OCI-LY1 (cell line): ENCODE measurements at regions not wholly inside any gene's neighbourhood (a gene's known extent, or its start where the extent isn't known, plus 50 kb on each side); places are given as distances from the start of the nearest gene placed in this dataset.

Experiments used
- H2AFZ ChIP-seq: fragments of 200-600 bp; sonication (generic), shearing (Covaris generic); 2 replicates; pipeline ENCODE4 v1.6.0; 2014; ENCODE audit warnings: antibody characterized with exemption, mild to moderate bottlenecking, low read length
- H3F3A ChIP-seq: fragments of 200-600 bp; sonication (generic), shearing (Covaris generic); 2 replicates; pipeline ENCODE4 v1.6.0; 2014; ENCODE audit warnings: mild to moderate bottlenecking, antibody characterized with exemption, low read length, moderate library complexity; ENCODE audit not compliant: insufficient read depth
- H3K27ac ChIP-seq: fragments of 200-600 bp; sonication (generic); 2 replicates; pipeline ENCODE4 v1.5.1; 2014; ENCODE audit warnings: low read length, mixed run types, mild to moderate bottlenecking, low read depth; ENCODE audit not compliant: poor library complexity, severe bottlenecking
- H3K27me3 ChIP-seq: fragments of 200-600 bp; sonication (generic); 2 replicates; pipeline ENCODE4 v1.6.0; 2014; ENCODE audit warnings: antibody characterized with exemption, mild to moderate bottlenecking, low read length, moderate library complexity; ENCODE audit not compliant: insufficient read depth
- H3K36me3 ChIP-seq: fragments of 200-600 bp; sonication (generic); 2 replicates; pipeline ENCODE4 v1.6.1; 2014; ENCODE audit warnings: mild to moderate bottlenecking, antibody characterized with exemption, low read length, moderate library complexity, mixed read lengths; ENCODE audit not compliant: insufficient read depth
- H3K4me1 ChIP-seq: fragments of 200-600 bp; sonication (generic); 2 replicates; pipeline ENCODE4 v1.5.1; 2014; ENCODE audit warnings: mild to moderate bottlenecking, low read length, moderate library complexity; ENCODE audit not compliant: insufficient read depth, severe bottlenecking
- H3K4me2 ChIP-seq: fragments of 200-600 bp; sonication (generic), shearing (Covaris generic); 2 replicates; pipeline ENCODE4 v1.6.1; 2014; ENCODE audit warnings: low read length
- H3K4me3 ChIP-seq: fragments of 200-600 bp; sonication (generic); 2 replicates; pipeline ENCODE4 v1.5.1; 2014; ENCODE audit warnings: low read length, low read depth, mild to moderate bottlenecking, mixed read lengths; ENCODE audit not compliant: poor library complexity, severe bottlenecking
- H3K79me2 ChIP-seq: fragments of 200-600 bp; shearing (Covaris generic); 2 replicates; pipeline ENCODE4 v1.6.1; 2016; ENCODE audit warnings: mixed run types, low read length, mixed read lengths; ENCODE audit not compliant: insufficient read depth
- H3K9ac ChIP-seq: fragments of 200-600 bp; sonication (generic), shearing (Covaris generic); 2 replicates; pipeline ENCODE4 v1.6.1; 2014; ENCODE audit warnings: mild to moderate bottlenecking, low read length, mixed read lengths
- H3K9me2 ChIP-seq: fragments of 200-600 bp; sonication (generic), shearing (Covaris generic); 2 replicates; pipeline ENCODE4 v1.6.1; 2014; ENCODE audit warnings: low read depth, mild to moderate bottlenecking, low read length, mixed read lengths
- H3K9me3 ChIP-seq: fragments of 200-600 bp; shearing (Covaris generic); 2 replicates; pipeline ENCODE4 v1.6.1; 2014; ENCODE audit warnings: low read length, mixed read lengths
- H4K20me1 ChIP-seq: fragments of 200-600 bp; sonication (generic), shearing (Covaris generic); 2 replicates; pipeline ENCODE4 v1.6.0; 2016; ENCODE audit warnings: mild to moderate bottlenecking, low read length; ENCODE audit not compliant: insufficient read depth
- CTCF ChIP-seq: fragments of 200-600 bp; sonication (generic), shearing (Covaris generic); IDR thresholded peaks from 2 replicates; pipeline ENCODE4 v1.5.1; 2017; ENCODE audit warnings: mild to moderate bottlenecking, antibody characterized with exemption, low read length, moderate library complexity, mixed read lengths
- EZH2 ChIP-seq: fragments of 200-600 bp; sonication (generic), shearing (Covaris generic); IDR thresholded peaks from 2 replicates; pipeline ENCODE4 v1.8.0; 2017; ENCODE audit warnings: borderline replicate concordance, mixed run types, mild to moderate bottlenecking, antibody characterized with exemption, low read length, moderate library complexity, mixed read lengths

DNA sequence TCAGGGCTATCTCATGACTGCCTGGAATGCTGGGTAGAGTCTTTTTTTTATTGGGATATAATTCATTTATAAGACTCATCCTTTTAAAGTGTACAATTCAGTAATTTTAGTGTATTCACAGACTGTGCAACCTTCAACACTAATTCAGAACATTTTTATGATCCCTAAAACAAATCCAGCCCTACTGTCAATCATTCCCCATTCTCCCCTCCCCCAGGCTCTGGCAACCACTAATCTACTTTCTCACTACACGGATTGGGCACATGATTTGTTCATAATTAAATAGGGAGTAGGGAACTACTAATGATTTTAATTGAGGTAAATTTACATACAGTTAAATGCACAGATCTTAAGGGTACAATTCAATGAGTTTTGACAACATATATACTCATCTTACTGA, 225.7 kb downstream of the CDCA7 start:
- no peaks in the 10 kb centered on the region for H3K27me3 ChIP-seq
- no peak overlapping the region for H3K27ac ChIP-seq
- H3F3A ChIP-seq, result no peaks in the 10 kb centered on the region
- H3K4me1 ChIP-seq, result no peaks in the 10 kb centered on the region
- TF ChIP-seq EZH2 (no peak), CTCF (no peak)
- H2AFZ ChIP-seq, result no peak overlapping the region
- H3K9me2 ChIP-seq, result no peaks in the 10 kb centered on the region
- no peaks in the 10 kb centered on the region for H3K36me3 ChIP-seq
- no peaks in the 10 kb centered on the region for H4K20me1 ChIP-seq
- no peak overlapping the region for H3K4me3 ChIP-seq
- no peaks in the 10 kb centered on the region for H3K79me2 ChIP-seq
- no peaks in the 10 kb centered on the region for H3K9me3 ChIP-seq
- H3K4me2 ChIP-seq, result no peak overlapping the region
- no peak overlapping the region for H3K9ac ChIP-seq

GRCh38 chr2:173580956-173581355, 226.3 kb downstream of the CDCA7 start:
- no peaks in the 10 kb centered on the region for H3K9me3 ChIP-seq
- H3K9me2 ChIP-seq, result no peaks in the 10 kb centered on the region
- no peaks in the 10 kb centered on the region for H3F3A ChIP-seq
- no peak overlapping the region for H3K4me3 ChIP-seq
- no peak overlapping the region for H3K9ac ChIP-seq
- H3K79me2 ChIP-seq, result no peaks in the 10 kb centered on the region
- no peak overlapping the region for H3K27ac ChIP-seq
- no peak overlapping the region for H3K4me2 ChIP-seq
- no peaks in the 10 kb centered on the region for H3K4me1 ChIP-seq
- H3K27me3 ChIP-seq, result no peaks in the 10 kb centered on the region
- TF ChIP-seq EZH2 (no peak), CTCF (no peak)
- no peak overlapping the region for H2AFZ ChIP-seq
- H3K36me3 ChIP-seq, result no peaks in the 10 kb centered on the region
- H4K20me1 ChIP-seq, result no peaks in the 10 kb centered on the region

- Histone ChIP-seq H3K4me2 (no peak overlapping the region), H3K4me3 (no peak overlapping the region), H3K9me2 (no peaks in the 10 kb centered on the region), H3K36me3 (no peaks in the 10 kb centered on the region), H3K27ac (no peak overlapping the region), H3K27me3 (no peaks in the 10 kb centered on the region), H3K9ac (no peak overlapping the region), H3K79me2 (no peaks in the 10 kb centered on the region), H3K4me1 (no peaks in the 10 kb centered on the region), H4K20me1 (no peaks in the 10 kb centered on the region), H3F3A (no peaks in the 10 kb centered on the region), H2AFZ (no peak overlapping the region), H3K9me3 (no peaks in the 10 kb centered on the region)
- no peak for TF ChIP-seq CTCF
- TF ChIP-seq EZH2, result no peak
Measured at GRCh38 chr2:173583196-173583595, 228.5 kb downstream of the CDCA7 start.
